Left renal cortex interstitium (tissue), 4 donors: ENCODE measurements at regions not wholly inside any gene's neighbourhood (a gene's known extent, or its start where the extent isn't known, plus 50 kb on each side); places are given as distances from the start of the nearest gene placed in this dataset.
"Not testable (repeated sequence)": the region's sequence is repeated elsewhere in the genome, so short reads cannot be mapped to it uniquely, and the experiment has no call there.

ENCODE experiments used
- DNase-seq, 4 donors: peaks; one replicate each; pipeline ENCODE4 v3.0.0-alpha.2; 2013; ENCODE audit warnings: low read depth in 4 of 4, low spot score in 2 of 4, missing footprints in 1 of 4

DNA sequence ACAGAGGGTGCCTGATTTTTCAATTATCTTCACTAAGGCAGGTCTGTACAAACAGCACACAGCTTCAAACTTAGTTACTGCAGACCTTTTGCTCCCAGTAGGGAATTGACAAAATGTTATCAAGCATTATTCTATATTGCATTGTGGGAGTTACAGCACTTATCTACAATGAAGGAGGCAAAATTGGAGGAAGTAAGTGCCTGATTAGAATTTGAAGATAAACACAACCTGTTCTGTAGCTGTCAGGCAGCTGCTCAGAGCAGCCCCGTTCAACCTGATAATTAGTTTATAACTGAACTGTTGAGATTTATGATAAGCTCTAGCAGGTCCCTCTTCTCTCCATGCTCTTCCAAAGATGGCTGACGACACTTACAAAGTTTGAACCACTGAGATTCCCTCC is 364.4 kb upstream of the CYRIA start:
- DNase-seq: no peak

- no peak for DNase-seq
Measured at GRCh38 chr2:17012297-17012696, 346.7 kb upstream of the CYRIA start.

DNA sequence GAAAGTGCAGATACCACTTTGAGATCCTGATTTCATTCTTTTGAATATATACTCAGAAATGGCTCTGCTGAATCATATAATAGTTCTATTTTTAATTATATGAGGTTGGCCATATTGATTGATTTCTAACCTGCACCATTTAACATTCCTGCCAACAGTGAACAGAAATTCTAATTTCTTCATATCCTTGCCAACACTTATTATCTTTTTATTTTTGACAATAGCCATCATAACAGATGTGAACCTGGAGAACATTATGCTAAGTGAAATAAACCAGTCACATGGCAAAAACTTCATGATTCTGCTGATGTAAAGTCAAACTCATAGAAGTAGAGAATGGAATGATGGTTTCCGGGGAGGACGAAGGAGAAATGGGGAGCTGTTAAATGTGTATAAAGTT is 344.5 kb upstream of the CYRIA start:
- DNase-seq: no peak

DNA sequence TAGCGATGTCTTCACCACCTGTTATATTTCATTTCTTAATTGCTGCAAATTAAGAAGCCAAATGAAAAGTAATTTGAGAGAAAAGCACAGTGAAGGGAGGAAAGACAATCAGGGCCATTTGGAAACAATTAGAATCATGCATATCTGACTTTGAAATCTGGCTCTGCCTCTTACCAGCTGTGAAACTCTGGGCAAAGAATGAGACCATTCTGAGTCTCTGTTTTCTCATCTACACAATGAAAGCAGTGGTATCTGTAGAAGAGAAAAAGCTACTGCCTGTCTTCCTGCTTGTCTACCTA is 334.5 kb upstream of the CYRIA start:
- no peak for DNase-seq

DNA sequence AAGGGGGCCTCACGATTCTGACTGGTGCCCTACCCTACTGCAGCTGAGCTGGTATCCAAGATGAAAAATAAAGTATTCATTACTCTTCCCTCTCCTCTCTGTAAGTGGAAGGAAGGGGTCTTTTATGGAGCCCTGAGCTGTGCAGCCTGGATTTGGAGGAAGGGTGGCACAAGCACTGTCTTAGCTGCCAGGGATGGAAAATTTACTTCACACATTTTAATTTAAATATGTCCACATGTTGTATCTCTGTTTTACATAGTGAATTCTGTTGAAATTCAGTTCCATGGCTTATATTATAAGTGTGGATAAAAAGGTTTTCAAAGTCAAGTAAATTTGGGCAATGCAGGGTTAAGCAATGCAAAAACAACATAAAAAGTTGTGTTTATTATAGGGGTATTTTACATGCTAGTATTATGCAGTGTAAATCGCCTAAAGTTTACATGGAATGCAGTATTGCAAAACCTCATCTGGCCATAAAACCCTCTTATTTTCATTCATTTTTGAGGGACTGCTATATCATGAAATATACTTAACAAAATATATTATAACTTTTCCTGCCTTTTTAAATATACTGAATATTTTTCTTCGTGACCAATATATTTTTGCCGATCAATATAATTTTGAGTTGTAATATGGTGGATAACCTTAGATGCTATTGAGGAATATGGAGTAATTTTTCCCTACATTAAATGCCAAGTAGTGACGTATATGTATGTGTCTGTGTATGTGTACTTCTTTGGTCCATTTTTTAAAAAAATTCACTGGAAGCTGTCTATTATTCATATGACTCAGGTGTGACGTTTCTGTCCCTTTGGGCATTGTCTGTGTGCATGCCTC is 333.9 kb upstream of the CYRIA start:
- DNase-seq: no peak

DNA sequence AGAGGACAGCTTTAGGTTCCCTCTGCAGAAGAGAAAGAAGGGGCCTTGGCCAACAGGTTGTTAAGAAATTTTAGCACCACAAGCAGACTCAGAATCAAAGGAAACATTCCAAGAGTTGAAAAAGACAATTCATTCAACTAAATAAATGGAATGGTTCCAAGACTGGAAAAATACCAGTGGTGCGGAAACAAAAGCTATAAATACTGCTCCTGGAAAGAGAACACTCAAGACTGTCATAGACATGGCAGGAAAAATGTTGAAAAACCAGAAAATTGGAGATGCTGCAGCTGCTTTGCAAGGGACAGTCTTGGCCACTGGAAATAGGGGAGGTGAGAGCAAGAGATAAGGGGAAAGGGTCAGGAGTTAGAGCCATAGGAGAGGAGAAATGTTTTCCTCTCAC is 312.7 kb upstream of the CYRIA start:
- DNase-seq: peak; percentile 23 to 69 (median 32)

DNA sequence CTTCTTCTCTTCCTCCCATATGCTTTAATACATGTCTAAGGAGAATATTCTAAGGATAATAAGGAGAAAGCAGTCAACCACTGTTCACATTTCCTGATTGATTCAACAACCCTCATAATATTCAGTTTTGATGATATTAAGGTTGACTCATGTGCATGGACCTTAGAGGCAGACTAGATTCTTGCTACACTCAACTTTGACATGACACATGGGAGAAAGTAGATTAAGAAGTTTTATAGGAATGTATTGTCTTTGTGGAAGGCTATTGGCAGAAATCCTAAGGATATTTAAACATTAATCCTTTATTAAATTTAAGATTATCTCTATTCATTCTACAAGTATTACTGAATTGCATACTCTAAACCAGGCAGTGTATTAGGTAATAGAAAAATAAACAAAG is 309.1 kb upstream of the CYRIA start:
- DNase-seq: no peak

GRCh38 chr2:16973586-16974286 is 308.1 kb upstream of the CYRIA start:
- no peak for DNase-seq

- no peak for DNase-seq
Measured at GRCh38 chr2:16972276-16972675, 306.6 kb upstream of the CYRIA start.

GRCh38 chr2:16971722-16972234 is 306.1 kb upstream of the CYRIA start:
- DNase-seq: no peak

DNA sequence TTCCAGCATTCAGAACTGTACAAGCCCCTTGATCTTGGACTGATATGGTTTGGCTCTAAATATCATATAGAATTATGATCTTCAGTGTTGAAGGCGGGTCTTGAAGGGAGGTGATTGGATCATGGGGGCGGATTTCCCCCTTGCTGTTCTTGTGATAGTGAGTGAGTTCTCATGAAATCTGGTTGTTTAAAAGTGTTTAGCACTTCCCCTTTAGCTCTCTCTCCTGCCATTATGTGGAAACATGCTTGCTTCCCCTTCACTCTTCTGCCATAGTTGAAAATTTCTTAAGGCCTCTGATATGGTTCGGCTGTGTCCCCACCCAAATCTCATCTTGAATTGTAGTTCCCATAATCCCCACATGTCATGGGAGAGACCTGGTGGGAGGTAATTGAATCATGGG is 305.3 kb upstream of the CYRIA start:
- not testable (repeated sequence) for DNase-seq

- no peak for DNase-seq
Measured at GRCh38 chr2:16962505-16962904, 296.9 kb upstream of the CYRIA start.

GRCh38 chr2:16960579-16960978 is 294.9 kb upstream of the CYRIA start:
- no peak for DNase-seq

- no peak for DNase-seq
Measured at GRCh38 chr2:16958266-16958665, 292.6 kb upstream of the CYRIA start.

DNA sequence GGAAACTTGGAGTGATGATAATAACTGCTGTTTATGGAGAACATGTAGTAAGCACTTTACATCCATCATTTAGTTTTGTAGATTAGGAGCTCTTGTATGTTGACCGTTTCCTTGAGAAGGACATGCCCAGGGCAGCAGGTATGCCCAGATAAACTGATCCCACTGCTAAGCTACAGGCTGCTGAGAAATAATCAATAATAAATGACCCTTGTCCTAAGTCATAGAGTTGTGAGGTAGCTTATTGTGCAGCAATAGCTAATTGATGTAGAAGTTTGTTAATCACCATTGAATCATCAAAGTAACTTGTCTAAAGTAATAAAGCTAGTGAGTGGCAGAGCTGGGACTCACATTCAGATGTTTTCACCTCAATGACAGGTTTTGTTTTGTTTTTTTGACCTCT is 287.2 kb upstream of the CYRIA start:
- no peak for DNase-seq

DNA sequence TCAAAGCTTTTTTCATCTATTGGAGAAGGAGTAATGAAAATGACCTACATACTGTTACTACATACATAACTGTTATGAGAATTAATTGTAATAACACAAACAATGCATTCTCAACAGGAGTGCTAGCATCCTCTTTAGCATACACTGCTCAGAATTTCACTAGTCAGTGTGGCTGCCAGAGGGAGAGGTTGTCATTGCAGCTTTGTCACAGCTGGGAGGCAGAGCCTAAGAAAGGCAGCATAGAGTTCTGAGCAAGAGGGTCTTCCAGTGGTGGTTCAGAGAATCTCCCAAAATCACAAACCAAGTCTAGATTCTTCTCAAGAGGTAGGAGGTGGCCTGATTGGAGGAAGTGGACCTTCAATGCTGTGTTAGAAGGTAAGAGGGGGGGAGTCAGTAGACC is 286.7 kb upstream of the CYRIA start:
- DNase-seq: no peak

DNA sequence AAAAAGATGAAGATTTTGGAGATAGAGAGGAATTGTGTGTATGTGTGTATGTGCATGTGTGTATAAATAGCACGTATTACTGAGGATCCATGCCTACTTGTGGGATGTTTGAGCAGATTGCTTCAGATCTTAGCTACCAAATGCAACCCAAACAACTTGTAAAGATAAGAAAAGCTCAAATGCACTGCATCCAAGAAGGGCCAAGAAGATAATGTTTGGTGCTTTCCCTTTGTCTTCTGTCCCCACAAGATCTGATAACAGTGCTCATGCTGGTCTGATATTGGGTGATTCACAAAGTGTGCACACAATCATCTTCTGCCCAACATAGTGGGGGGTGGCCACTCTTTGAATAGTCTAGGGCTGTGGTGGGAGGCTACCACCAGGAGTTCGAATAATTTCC is 284.8 kb upstream of the CYRIA start:
- no peak for DNase-seq

- DNase-seq: no peak
Measured at GRCh38 chr2:16948710-16949109, 283.1 kb upstream of the CYRIA start.

- no peak for DNase-seq
Measured at GRCh38 chr2:16948053-16948452, 282.4 kb upstream of the CYRIA start.

GRCh38 chr2:16943279-16943958 is 277.8 kb upstream of the CYRIA start:
- no peak for DNase-seq

GRCh38 chr2:16940214-16940613 is 274.6 kb upstream of the CYRIA start:
- DNase-seq: no peak

GRCh38 chr2:16939771-16940170 is 274.1 kb upstream of the CYRIA start:
- no peak for DNase-seq
